Activated T-cell treated with anti-CD3 and anti-CD28 coated beads, Interleukin-2, amount 50 U/mL, for 72 hours (primary cell): ENCODE measurements at regions not wholly inside any gene's neighbourhood (a gene's known extent, or its start where the extent isn't known, plus 50 kb on each side); places are given as distances from the start of the nearest gene placed in this dataset.

Experiments
- ATAC-seq, 2 donors: fragments of 150-1000 bp; cut with Tn5 transposase; replicated peaks in 1 of 2; 2 replicates each; pipeline ENCODE4 v1.10.0; 2021; ENCODE audit warnings: moderate library complexity in 2 of 2, mild to moderate bottlenecking in 1 of 2
- DNase-seq, 2 donors: peaks; one replicate each; pipeline ENCODE4 v3.0.0; 2021 to 2022; ENCODE audit warnings: mixed read lengths in 1 of 2
- H3K27ac Mint-ChIP-seq: one replicate; pipeline ENCODE4 v1.8.0; 2022; ENCODE audit warnings: mild to moderate bottlenecking, moderate library complexity, mixed read lengths
- H3K27me3 Mint-ChIP-seq: one replicate; pipeline ENCODE4 v1.8.0; 2022; ENCODE audit warnings: low read depth, mixed read lengths
- H3K36me3 Mint-ChIP-seq, 2 donors: one replicate each; pipeline ENCODE4 v1.8.0; 2022; ENCODE audit warnings: mixed read lengths in 2 of 2, mild to moderate bottlenecking in 1 of 2; ENCODE audit not compliant: insufficient read depth in 2 of 2
- H3K4me1 Mint-ChIP-seq: one replicate; pipeline ENCODE4 v1.8.0; 2022; ENCODE audit warnings: low read depth, mixed read lengths
- H3K4me3 Mint-ChIP-seq, 2 donors: one replicate each; pipeline ENCODE4 v1.8.0; 2022; ENCODE audit warnings: mild to moderate bottlenecking in 2 of 2, mixed read lengths in 2 of 2, moderate library complexity in 2 of 2
- H3K9me3 Mint-ChIP-seq, 2 donors: one replicate each; pipeline ENCODE4 v1.8.0; 2022; ENCODE audit warnings: mixed read lengths in 2 of 2

DNA sequence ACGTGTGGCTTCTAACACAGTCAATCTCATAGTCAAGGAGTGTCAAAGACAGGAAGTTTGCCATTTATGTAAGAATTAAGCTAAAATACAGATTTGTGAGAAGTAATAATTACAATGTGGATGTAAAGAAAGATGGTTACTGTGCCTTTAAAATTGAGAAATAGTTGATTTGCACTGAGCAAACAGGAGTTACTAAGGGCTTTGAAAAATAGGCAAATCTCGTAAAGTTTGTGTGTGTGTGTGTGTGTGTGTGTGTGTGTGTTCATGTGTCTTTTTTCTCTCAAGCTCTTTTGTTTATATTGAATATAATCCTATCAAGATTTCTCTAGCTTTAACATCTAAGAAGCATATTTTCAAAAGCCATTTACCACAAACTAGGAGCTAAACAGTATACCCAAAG lies 2284.5 kb downstream of the LRRC4C start:
- peaks cover 4 to 11% of the 10 kb centered on the region in 2 donors for H3K9me3 Mint-ChIP-seq

DNA sequence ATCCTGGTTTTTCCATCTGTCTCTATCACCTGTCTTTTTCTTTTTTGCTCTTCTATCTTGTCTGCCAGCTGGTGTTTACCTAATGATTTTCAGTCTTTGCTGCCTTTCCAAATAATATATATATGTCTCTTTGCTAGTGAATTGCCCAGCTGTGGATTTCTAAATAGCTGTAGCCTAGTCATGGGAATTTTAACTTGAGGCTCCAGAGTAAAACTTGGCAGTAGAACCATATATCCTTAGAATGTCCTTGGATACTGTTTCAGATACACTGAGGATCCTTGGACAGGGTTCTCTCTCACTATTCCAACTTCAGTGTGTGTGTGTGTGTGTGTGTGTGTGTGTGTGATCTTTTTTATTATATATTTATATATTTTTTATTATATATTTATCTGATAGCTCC lies 2285.3 kb downstream of the LRRC4C start:
- Mint-ChIP-seq H3K4me1 (no peaks in the 10 kb centered on the region), H3K9me3 (peaks cover 4 to 10% of the 10 kb centered on the region in 2 donors), H3K4me3 (no peak overlapping the region), H3K27me3 (no peaks in the 10 kb centered on the region), H3K27ac (no peak overlapping the region), H3K36me3 (no peaks in the 10 kb centered on the region)
- DNase-seq (no peak), ATAC-seq (no peak)

More for the DNA sequence above, 2284.5 kb downstream of the LRRC4C start:
- ATAC-seq = no peak
- Mint-ChIP-seq H3K27me3 (no peaks in the 10 kb centered on the region), H3K27ac (no peak overlapping the region), H3K4me1 (no peaks in the 10 kb centered on the region), H3K36me3 (no peaks in the 10 kb centered on the region), H3K4me3 (no peak overlapping the region)
- no peak for DNase-seq

DNA sequence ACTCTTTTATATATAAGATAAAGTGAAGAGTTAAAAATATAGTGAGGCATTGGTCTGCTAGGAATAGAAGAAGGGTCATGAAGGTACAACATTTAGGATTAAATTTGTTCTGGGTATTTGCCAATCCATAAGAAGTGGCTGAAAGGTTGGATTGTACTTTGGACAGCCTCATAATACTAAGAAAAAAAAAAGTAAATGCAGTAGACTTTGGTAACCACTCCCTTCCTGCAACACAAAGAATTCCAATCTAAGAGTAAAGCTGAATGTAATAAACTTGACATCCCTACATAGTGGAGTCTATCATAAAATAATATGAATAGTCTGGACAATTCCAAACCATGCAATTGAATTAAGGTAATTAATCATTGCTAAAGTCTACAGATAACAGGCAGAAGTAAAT lies 2294.4 kb downstream of the LRRC4C start:
- H3K4me3 Mint-ChIP-seq = no peak overlapping the region
- no peaks in the 10 kb centered on the region for H3K36me3 Mint-ChIP-seq
- no peak for DNase-seq
- no peak overlapping the region for H3K27ac Mint-ChIP-seq
- H3K27me3 Mint-ChIP-seq = no peaks in the 10 kb centered on the region
- no peaks in the 10 kb centered on the region for H3K4me1 Mint-ChIP-seq
- ATAC-seq = no peak
- peaks cover 2 to 3% of the 10 kb centered on the region in 2 donors for H3K9me3 Mint-ChIP-seq

DNA sequence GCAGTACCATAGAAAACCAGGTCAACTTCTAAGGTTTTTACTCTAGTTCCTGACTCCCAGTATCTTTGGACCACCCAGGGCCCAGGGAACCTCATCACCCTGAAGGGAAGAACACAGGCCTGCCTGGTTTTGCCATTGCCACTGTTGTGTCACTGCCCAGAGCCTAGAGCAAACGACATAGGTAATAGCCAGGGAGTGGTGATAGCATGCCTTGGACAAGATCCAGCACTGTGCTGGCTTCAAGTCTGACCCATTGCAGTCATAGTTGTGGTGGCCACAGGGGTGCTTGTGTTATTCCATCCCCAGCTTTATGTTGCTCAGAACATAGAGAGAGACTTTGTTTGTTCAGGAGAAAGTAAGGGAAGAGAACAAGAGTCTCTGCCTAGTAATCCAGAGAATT lies 2310.2 kb downstream of the LRRC4C start:
- peaks cover 6 to 8% of the 10 kb centered on the region in 2 donors for H3K9me3 Mint-ChIP-seq
- no peak for ATAC-seq
- DNase-seq = no peak
- peaks cover 0 to 3% of the 10 kb centered on the region in 2 donors for H3K36me3 Mint-ChIP-seq
- H3K27me3 Mint-ChIP-seq = no peaks in the 10 kb centered on the region
- H3K4me1 Mint-ChIP-seq = no peaks in the 10 kb centered on the region
- H3K4me3 Mint-ChIP-seq = no peak overlapping the region
- H3K27ac Mint-ChIP-seq = no peak overlapping the region

DNA sequence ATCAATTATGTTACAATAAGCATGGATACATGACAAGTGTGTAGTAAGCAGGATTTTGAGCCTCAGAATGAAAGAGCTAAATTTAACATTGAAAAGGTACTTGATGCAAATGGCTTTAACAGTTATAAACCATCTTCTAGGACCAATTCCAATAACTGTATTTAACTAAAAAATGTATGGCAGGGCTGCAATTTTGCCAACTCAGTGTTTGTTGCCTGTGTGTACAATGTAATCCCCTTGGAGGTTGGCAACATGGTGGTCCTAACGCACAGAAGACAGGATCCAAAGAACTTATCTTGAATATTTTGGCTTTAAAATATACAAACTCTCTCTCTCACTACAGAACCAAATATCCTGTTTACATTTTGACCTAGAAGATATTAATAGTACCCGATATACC lies 2314.1 kb downstream of the LRRC4C start:
- DNase-seq = no peak
- H3K4me3 Mint-ChIP-seq = no peak overlapping the region
- ATAC-seq = no peak
- H3K9me3 Mint-ChIP-seq = peaks cover 5 to 6% of the 10 kb centered on the region in 2 donors
- no peaks in the 10 kb centered on the region for H3K4me1 Mint-ChIP-seq
- H3K27ac Mint-ChIP-seq = no peak overlapping the region
- peaks cover 0 to 3% of the 10 kb centered on the region in 2 donors for H3K36me3 Mint-ChIP-seq
- H3K27me3 Mint-ChIP-seq = no peaks in the 10 kb centered on the region

DNA sequence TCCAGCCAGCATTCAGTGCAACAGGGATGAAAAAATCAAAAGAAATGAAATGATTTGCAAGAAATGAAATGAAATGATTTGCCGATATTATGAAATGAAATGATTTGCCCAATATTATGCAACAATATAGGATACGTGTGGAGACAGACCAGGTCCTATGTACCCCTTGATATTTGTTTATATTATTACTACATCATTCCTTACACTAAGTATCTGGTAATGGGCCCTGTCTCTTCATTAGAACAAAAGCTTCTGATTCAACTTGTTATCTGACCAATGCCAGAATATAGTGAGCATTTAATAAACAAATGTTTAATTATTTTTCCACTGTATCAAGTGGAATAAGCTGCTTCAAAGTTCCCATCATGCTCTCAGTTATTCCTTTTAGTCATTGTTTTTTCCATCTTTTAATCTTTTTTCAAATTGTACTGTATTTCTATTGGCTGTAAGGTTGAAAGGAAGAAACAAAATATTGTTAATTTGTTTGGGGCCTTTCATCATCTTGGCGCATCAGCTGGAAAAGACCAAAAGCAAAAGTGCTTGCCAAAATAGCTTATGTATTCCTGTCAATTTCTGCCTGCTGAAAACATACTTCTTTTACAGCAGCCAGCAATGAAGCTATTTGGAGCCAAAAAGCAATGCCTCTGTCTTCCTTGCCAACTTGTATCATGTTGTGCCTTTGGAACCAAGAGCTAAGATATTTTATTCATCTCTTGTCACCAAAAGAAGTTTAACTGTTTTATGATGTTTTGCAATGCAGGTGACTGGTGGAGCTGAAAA lies 2314.9 kb downstream of the LRRC4C start:
- H3K27ac Mint-ChIP-seq = no peak overlapping the region

DNA sequence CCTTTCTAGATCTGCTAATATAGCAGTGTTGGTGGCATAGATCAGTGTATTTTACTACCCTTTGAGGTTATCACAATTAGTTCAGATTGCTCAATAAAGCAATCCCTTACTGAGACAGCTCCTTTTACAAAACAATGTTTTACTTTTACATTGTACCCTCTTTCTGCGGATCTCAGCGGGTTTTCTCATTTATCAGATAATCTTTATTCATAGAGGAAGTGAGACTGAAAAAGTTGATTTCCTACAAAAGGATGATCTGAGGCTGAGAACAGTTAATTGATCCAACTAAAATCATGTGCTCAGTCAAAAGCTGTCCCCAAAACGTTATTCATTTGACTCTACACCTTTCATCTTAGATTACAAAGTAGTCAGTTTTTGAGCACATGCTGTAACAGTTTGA lies 2319.9 kb downstream of the LRRC4C start:
- DNase-seq (no peak), ATAC-seq (no peak)
- Mint-ChIP-seq H3K27me3 (no peaks in the 10 kb centered on the region), H3K9me3 (peaks cover 5 to 11% of the 10 kb centered on the region in 2 donors), H3K36me3 (no peaks in the 10 kb centered on the region), H3K27ac (no peak overlapping the region), H3K4me1 (no peaks in the 10 kb centered on the region), H3K4me3 (no peak overlapping the region)

More for the DNA sequence above, 2314.9 kb downstream of the LRRC4C start:
- Mint-ChIP-seq H3K36me3 (no peaks in the 10 kb centered on the region), H3K4me1 (no peaks in the 10 kb centered on the region), H3K27me3 (no peaks in the 10 kb centered on the region), H3K9me3 (peaks cover 3 to 4% of the 10 kb centered on the region in 2 donors), H3K4me3 (no peak overlapping the region)
- DNase-seq (no peak), ATAC-seq (no peak)

DNA sequence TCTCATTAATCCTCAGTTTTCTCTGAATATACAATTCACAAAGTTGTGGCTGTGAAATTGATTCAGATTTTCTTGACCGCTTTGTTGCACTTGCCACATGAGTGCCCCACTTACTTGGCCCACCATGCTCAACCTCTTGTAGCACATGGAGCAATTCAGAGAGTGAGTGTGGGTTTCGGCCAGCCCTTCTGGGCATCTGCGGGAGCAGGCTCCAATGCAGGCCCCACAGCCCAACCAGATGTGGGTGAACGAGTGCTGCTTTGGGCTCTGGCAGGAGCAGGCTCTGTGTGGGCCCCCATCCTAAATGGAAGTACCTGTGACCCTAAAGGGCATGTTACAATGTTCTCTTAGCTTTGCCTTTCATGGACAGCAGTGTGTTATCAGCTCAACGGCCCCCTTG lies 2338.6 kb downstream of the LRRC4C start:
- H3K27ac Mint-ChIP-seq = no peak overlapping the region
- H3K4me1 Mint-ChIP-seq = no peaks in the 10 kb centered on the region
- no peaks in the 10 kb centered on the region for H3K27me3 Mint-ChIP-seq
- no peak overlapping the region for H3K4me3 Mint-ChIP-seq
- ATAC-seq = no peak
- peaks cover 5 to 8% of the 10 kb centered on the region in 2 donors for H3K9me3 Mint-ChIP-seq
- DNase-seq = no peak
- no peaks in the 10 kb centered on the region for H3K36me3 Mint-ChIP-seq

DNA sequence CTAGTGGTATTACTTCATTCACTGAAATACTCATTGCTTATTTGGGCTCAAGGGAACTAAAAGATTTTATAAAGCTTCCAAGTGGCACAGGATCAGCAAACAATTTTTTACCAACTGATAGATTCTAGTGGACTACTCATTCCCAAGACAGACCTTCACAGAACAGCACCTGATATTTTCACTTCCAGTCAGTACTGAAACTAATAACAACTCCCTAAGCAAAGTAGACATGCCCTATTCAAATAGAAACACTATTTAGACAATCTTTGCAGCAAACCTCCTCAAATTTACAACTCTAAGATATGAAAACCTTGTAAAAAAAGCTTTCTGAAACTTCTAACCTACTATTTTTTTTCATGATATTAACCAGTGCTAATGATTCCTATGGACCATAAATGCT lies 2345.8 kb downstream of the LRRC4C start:
- no peak for ATAC-seq
- Mint-ChIP-seq H3K27ac (no peak overlapping the region), H3K36me3 (no peaks in the 10 kb centered on the region), H3K4me1 (no peaks in the 10 kb centered on the region), H3K4me3 (no peak overlapping the region), H3K9me3 (peaks cover 14 to 18% of the 10 kb centered on the region in 2 donors), H3K27me3 (no peaks in the 10 kb centered on the region)
- no peak for DNase-seq

DNA sequence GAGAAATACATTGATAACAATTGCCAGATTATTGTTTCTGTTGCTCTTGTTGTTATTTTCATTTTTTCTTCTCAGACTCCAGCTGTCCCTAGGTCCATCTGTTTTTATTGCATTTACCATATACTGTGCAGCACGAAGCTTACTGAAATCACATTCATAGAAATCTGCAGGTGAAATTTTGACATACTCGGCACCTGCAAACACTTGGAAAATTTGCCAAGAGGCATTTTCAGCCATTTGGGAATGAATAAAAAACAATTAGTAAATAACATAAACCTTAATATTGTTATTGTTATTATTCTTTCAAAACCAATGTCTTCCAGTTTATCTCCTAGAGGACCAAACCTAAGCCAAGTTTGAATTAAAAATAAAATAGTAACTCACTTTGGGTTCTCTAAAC lies 2357.2 kb downstream of the LRRC4C start:
- no peaks in the 10 kb centered on the region for H3K36me3 Mint-ChIP-seq
- no peaks in the 10 kb centered on the region for H3K4me1 Mint-ChIP-seq
- H3K4me3 Mint-ChIP-seq = no peak overlapping the region
- DNase-seq = no peak
- H3K9me3 Mint-ChIP-seq = peaks cover 5 to 11% of the 10 kb centered on the region in 2 donors
- H3K27me3 Mint-ChIP-seq = no peaks in the 10 kb centered on the region
- no peak for ATAC-seq
- H3K27ac Mint-ChIP-seq = no peak overlapping the region

DNA sequence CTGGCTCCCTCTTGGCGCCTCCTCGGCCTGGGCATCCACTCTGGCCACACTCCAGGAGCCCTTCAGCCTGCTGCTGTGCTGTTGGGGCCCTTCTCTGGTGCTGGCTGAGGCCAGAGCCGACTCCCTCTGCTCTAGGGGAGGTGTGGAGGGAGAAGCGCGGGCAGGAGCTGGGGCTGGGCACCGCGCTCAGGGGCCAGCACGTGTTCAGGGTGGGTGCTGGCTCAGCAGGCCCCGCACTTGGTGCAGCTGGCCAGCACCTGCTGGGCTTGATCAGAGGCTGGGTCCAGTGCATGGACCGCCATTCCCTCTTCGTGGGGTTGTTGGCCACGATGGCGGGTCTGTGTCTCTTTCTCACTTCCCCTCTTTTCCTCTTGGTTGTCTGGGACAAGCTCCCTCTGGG lies 2381.0 kb downstream of the LRRC4C start:
- Mint-ChIP-seq H3K9me3 (peaks cover 6 to 11% of the 10 kb centered on the region in 2 donors), H3K27me3 (no peaks in the 10 kb centered on the region), H3K36me3 (no peaks in the 10 kb centered on the region), H3K4me3 (no peak overlapping the region), H3K4me1 (no peaks in the 10 kb centered on the region), H3K27ac (no peak overlapping the region)
- DNase-seq = no peak
- ATAC-seq = no peak

DNA sequence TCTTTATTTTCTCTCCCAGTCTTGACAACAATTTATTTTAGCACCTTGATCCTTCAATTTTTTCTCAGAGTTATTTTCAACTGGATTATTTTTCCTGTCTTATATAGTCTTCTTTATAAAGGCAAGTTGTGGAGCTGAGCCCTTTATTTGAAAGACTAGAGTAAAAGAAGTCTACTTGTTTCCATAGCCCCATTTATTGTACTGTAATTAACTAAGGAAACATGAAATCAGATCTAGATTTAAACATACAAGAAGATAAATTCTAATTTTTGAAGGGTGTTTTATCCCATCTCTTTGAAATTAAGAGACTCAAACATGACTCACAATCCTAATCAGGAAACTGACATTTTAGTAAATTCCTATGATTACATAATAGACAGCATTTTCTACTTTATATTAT lies 2421.8 kb downstream of the LRRC4C start:
- ATAC-seq = no peak
- no peaks in the 10 kb centered on the region for H3K36me3 Mint-ChIP-seq
- no peak for DNase-seq
- H3K27ac Mint-ChIP-seq = no peak overlapping the region
- no peaks in the 10 kb centered on the region for H3K4me1 Mint-ChIP-seq
- no peak overlapping the region for H3K4me3 Mint-ChIP-seq
- no peaks in the 10 kb centered on the region for H3K27me3 Mint-ChIP-seq
- peaks cover 4 to 5% of the 10 kb centered on the region in 2 donors for H3K9me3 Mint-ChIP-seq

DNA sequence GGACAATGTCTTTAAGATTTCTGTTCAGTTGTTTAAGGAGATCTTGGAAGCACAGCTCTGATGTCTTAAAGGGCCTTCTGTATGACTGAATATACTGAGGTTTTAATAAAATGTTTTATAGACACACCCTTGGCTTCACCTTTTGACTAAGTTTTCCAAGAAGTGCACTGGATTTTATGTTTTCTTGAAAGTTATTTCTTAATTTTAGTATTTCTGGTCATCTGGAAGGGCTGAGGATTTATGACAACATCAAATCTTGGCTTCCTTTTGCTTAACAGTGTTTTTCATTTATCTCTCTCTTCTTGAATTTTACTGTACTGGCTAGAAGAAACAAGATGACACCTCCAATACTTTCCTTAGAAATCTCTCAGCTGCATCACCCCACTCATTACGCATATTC lies 2423.4 kb downstream of the LRRC4C start:
- Mint-ChIP-seq H3K27me3 (no peaks in the 10 kb centered on the region), H3K27ac (no peak overlapping the region), H3K9me3 (peaks cover 3 to 5% of the 10 kb centered on the region in 2 donors), H3K4me1 (no peaks in the 10 kb centered on the region), H3K4me3 (no peak overlapping the region), H3K36me3 (no peaks in the 10 kb centered on the region)
- DNase-seq (no peak), ATAC-seq (no peak)

DNA sequence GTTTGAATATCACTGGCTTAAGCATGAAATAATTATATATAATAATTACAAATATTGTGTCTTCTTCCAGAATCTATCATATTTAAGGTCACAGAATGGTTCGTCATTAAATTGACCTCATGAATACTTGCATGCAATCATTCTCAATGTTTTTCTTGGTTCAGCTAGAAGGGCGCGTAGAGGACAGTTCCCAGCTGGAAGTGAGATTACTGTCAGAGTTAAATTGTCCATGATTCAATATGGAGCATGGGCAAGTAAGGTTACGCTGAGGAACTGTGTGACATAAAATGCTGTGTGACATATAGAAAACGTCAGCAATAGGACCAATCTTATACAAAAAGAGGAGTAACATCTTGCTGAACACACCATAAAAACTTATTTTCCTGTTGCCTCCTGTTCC lies 2423.5 kb upstream of the RAG2 start:
- no peak for DNase-seq
- no peak for ATAC-seq
- H3K27ac Mint-ChIP-seq = no peak overlapping the region
- no peaks in the 10 kb centered on the region for H3K27me3 Mint-ChIP-seq
- no peaks in the 10 kb centered on the region for H3K36me3 Mint-ChIP-seq
- no peaks in the 10 kb centered on the region for H3K4me1 Mint-ChIP-seq
- peaks cover 0 to 6% of the 10 kb centered on the region in 2 donors for H3K9me3 Mint-ChIP-seq
- no peak overlapping the region for H3K4me3 Mint-ChIP-seq
